NCI-H460 (cell line): ENCODE measurements at regions not wholly inside any gene's neighbourhood (a gene's known extent, or its start where the extent isn't known, plus 50 kb on each side); places are given as distances from the start of the nearest gene placed in this dataset.

Experiments
- DNase-seq: peaks from one replicate; pipeline ENCODE4 v3.0.0-alpha.2; 2016; ENCODE audit warnings: low read depth; ENCODE audit errors: extremely low read depth

GRCh38 chr1:71193153-71193552 lies 112.3 kb upstream of the ZRANB2 start:
- DNase-seq = no peak

GRCh38 chr1:71191520-71191919 lies 110.7 kb upstream of the ZRANB2 start:
- DNase-seq = no peak

GRCh38 chr1:71190843-71191242 lies 110.0 kb upstream of the ZRANB2 start:
- no peak for DNase-seq

GRCh38 chr1:71184410-71184809 lies 103.6 kb upstream of the ZRANB2 start:
- DNase-seq = no peak

- DNase-seq = no peak
Measured at GRCh38 chr1:71179997-71180396, 99.2 kb upstream of the ZRANB2 start.

GRCh38 chr1:71170925-71171324 lies 90.1 kb upstream of the ZRANB2 start:
- no peak for DNase-seq

- DNase-seq = no peak
Measured at GRCh38 chr1:71167505-71167904, 86.7 kb upstream of the ZRANB2 start.

GRCh38 chr1:71166178-71167173 lies 85.6 kb upstream of the ZRANB2 start:
- DNase-seq = no peak

GRCh38 chr1:71157715-71158114 lies 76.9 kb upstream of the ZRANB2 start:
- DNase-seq = no peak

- no peak for DNase-seq
Measured at GRCh38 chr1:71157151-71157550, 76.3 kb upstream of the ZRANB2 start.

- no peak for DNase-seq
Measured at GRCh38 chr1:71156590-71156989, 75.8 kb upstream of the ZRANB2 start.

- DNase-seq = no peak
Measured at GRCh38 chr1:71154429-71154828, 73.6 kb upstream of the ZRANB2 start.

GRCh38 chr1:71153826-71154225 lies 73.0 kb upstream of the ZRANB2 start:
- DNase-seq = no peak

GRCh38 chr1:71147637-71148360 lies 67.0 kb upstream of the ZRANB2 start:
- no peak for DNase-seq

GRCh38 chr1:71135571-71135970 lies 54.7 kb upstream of the ZRANB2 start:
- no peak for DNase-seq
